HG02973 (cell line): ENCODE measurements at regions not wholly inside any gene's neighbourhood (a gene's known extent, or its start where the extent isn't known, plus 50 kb on each side); places are given as distances from the start of the nearest gene placed in this dataset.

Source experiments
- ATAC-seq: cut with Tn5 transposase; IDR thresholded peaks from one replicate; pipeline ENCODE4 v1.9.1; 2021; ENCODE audit warnings: moderate library complexity; ENCODE audit not compliant: unreplicated experiment

DNA sequence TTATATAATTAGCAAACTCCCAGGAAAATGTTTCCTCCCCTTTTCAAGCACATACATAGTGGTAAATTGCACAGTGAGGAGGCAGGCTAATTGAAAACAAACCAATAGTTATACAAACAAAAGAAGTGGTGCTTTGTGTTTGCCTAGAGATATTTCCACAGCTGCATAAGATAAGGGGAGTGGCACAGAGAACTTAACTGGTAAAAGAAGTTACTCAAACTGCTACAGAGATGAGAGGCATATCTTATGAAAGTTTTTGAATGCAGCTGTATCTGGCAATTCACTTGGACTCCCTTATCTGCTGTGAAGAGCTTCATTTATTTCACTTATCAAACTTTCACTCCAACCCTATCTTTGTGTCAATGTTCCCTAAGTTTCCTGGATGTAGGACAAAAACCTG is 361.2 kb upstream of the RBMY1B start:
- no peak for ATAC-seq

DNA sequence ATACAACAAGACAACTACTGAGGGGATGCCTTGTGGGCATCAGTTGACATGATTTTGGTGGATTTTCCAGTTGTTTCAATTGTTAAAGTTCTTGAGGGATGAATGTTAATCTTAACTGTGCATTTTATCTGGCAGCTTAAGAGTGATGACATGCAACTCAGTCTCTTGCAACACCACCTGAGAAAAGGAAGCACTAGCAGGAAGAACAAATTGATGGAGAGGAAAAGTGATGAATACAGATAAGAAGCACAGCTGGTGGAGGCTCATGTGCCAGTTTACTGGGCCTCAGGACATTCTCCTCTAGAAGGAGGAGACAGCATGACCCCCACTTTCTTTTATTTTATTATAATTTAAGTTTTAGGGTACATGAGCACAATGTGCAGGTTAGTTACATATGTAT is 341.3 kb upstream of the RBMY1B start:
- ATAC-seq, result no peak

DNA sequence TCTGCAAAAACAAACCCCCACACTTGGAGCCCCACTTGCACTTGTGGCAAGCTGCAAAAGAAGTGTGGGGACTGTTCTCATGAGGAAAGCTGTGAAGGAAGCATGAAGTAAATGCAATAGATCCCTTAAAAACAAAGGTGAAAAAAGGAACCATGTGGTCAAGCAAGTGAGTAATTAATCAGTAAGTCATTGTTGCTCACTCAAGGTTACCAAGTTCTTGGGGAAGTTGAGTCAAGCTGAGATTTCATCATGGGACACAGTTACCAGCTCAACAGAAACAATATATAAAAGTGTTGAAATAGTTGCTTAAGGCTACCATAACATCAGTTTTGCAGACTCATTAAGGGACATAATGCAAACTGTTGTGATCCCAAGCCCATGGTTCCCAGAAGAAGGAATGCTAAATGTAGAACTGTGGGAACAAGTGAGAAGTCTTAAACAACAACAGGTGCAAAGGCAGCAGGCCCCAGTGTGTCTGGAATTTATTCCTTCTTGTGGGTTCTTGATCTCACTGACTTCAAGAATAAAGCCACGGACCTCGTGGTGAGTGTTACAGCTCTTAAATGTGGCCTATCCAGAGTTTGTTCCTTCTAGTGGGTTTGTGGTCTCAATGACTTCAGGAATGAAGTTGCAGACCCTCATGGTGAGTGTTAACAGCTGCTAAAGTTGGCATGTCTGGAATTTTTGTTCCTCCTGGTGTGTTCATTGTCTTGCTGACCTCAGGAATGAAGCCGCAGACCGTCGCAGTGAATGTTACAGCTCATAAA is 336.3 kb upstream of the RBMY1B start:
- ATAC-seq, result no peak

DNA sequence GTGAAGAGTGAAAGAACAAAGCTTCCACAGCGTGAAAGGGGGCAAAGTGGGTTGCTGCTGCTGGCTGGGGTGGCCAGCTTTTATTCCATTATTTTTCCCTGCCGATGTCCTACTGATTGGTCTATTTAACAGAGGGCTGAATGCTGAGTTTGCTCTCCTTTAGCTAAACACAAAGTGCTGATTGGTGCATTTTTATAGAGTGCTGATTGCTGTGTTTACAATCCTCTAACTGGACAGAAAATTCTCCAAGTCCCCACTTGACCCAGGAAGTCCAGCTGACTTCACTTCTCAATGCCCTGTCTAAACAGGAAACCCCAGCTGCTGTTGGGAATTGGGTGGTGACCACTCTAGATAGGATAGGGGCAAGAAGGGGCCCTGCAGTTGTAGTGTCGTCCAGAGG is 335.6 kb upstream of the RBMY1B start:
- ATAC-seq, result no peak

DNA sequence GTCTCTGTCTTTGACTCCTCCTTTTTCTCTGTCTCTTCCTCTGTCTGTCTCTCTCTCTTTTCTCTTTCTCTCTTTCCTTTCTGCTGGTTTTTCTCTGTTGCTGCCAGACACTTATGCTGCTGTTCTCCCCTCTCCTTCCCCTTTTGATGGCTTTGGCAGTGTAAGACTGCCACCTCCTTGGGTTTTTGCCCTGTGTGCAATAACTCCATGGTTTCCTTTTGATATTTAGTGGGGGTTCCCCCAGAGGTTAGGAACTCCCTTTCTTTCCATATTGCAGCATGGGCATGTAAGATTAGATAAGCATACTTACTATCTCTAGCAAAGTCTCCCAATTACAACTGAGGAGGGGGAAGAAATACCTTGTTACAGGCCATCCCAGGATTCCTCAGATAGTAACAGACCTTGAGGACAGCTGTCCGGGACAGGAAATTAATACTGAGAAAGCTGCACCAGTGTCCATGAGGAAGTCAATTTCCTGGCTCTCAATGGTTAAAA is 333.8 kb upstream of the RBMY1B start:
- no peak for ATAC-seq

DNA sequence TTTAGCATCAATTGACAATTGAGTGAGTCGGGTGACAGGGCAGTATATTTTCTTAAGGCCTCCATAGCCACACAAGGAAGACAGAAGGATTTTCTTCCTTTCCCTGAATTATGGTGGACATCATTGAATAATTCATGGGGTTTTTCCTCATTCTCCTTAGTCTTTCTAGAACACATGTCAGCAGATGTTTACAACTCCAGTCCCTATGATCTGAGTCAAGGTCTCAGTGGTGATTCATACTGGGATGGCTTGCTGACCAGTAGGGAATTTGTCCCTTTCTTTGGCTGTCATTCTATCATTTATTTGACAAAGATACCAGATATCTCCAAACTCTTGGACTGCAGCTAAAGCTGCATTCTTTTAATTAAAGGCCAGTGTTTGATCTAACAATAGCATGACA is 332.9 kb upstream of the RBMY1B start:
- no peak for ATAC-seq

DNA sequence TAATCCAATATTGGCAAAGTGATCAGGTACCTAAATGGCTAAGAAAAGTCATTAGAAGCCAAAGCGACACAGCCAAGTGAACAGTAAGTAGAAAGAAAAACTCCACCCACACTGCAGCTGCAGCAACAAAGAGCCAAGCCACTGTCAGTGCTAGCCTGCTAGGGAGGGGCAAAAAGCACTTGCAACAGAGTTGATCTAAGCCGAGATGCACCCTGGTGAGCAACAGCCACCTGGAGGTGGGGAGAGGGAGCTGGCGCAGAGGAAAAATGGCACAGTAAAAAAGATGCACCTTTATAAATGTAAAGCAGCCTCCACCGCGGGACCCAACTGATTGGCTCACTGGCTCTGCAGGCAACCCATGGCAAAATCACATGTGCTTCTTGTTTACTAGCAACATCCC is 330.2 kb upstream of the RBMY1B start:
- no peak for ATAC-seq

DNA sequence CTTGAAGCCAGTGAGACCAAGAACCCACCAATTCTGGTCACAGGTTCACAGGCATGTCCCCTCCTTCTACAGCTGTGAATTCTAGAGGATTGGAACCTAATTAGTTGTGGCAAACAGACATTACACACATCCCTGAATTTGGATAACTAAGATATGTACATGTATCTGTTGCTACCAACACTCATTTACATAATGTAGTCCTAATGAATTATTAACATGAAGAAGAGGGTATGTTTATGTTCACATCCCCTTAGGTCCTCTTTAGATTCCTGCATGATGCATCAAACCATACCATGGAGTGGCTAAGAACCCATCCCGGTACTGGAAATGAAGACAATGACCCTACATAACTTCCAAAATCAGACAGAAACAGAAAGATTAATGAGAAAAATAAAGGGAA is 326.9 kb upstream of the RBMY1B start:
- no peak for ATAC-seq

DNA sequence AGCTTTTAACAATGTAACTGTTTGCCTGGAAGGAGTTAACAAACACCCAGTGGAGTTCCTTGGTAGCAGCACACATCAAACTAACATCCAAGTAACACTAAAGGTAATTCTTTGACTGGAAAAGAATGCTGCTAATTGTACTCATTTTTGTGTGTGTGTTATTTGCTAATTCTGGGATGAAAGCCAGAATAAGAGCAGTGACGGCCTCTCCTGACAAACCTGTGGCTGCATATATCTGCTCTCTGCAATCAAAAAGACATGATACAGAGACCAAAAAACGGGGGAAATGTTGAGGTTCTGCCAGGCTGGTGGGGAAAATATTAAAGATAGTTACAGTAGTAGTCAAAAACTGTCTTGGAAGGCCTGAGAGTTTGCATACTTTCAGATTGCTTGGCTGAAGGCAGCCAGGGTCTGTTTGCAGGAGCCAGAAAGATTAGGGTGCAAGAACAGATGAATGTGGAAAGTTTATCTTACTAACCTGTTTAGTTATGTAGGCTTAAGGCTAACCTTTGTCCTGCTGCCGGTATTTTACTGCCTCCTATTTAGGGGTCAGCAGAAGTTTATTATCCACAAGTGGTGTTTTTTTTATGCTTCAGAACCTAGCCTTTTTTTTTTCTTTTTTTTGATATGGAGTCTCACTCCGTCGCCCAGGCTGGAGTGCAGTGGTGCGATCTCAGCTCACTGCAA is 325.6 kb upstream of the RBMY1B start:
- no peak for ATAC-seq

DNA sequence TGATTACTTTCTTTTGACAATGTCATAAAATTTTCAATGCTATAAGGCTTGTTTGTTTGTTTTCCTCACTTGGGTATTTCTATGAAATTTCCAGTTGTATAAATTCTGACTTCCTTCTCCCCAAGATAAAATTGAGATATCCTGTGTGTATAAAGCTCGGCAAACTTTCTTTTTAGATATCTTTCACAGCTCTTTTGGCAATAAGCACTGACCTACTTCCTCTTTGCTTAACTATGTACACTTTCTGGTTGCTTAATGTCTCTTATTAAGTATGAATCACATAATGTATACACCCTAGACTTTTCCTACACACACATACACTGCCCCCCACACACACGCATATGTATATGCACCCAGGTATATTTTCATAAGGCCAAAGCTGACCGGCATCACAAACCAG is 318.4 kb upstream of the RBMY1B start:
- no peak for ATAC-seq

DNA sequence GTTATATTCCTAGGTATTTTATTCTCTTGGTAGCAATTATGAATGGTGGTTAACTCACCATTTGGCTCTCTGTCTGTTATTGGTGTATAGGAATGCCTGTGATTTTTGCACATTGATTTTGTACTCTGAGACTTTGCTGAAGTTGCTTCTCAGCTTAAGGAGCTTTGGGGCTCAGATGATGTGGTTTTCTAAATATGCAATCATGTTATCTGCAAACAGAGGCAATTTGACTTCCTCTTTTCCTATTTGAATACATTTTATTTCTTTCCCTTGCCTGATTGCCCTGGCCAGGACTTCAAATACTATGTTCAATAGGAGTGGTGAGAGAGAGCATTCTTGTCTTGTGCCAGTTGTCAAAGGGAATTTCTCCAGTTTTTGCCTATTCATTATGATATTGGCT is 310.9 kb upstream of the RBMY1B start:
- ATAC-seq, result no peak

DNA sequence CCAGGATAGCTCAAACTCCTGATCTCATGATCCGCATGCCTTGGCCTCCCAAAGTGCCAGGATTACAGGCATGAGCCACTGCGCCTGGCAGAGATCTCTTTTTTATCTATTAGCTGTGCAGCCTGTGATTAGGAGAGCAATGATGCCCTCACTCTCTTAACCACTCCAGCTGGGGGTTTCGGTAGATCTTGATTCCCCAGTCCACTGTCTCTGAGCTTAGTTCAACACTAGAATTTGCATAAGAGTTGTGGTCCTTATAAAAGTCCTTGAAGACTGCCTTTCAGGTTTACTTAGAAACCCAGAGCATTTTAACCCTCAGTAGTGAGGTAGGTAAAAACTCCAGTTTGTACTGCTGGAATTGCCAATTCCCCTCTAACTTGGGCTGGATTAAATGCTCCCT is 283.3 kb upstream of the RBMY1B start:
- ATAC-seq, result peak; percentile 92

DNA sequence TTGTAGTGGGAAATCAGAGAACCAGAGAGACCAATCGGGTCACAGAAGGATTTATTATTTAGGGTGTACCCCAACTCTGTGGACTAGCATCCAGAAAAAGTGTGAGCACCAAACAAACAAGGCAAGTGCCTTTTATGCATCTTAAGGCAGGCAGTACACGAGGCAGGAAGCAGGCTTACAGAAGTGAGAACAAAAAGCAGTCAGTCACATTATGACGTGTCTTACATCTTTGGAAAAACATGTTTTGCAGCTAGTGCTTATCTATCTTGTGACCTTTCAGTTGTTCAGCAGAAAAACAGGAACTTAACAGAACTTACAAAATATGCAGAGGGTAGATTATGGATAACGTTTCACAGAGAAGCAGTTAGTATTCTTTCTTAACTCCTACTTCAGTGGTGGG is 270.9 kb upstream of the RBMY1B start:
- peak; percentile 97 for ATAC-seq

DNA sequence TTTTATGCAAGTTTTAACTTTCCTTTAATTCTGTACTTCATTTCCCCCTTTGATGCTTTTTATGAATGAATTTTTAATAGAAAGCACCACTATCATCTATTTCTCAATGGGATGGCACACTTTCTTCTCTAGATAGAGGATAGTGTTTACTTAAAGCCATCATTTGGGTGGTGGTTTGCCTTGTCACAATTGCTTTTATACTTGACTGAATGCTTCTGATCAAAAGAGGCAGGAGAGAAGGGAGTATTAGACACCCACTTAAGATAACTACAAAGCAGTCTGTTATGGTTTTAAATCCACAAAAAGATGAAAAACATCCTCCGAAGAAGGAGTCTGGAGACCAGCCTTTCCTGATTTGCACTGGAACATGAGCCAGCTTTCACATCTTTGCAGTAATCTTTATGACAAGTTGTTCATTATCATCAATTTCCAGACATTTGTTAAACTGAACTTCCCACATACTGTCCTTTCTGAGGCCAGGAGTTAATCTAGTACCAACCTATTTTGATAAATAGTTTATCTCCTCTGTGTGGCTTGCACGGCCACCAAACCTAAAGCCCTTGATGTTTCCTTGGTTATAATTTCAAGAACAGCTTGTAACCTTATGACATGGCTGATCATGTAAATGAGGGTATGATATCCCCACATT is 270.4 kb upstream of the RBMY1B start:
- no peak for ATAC-seq

DNA sequence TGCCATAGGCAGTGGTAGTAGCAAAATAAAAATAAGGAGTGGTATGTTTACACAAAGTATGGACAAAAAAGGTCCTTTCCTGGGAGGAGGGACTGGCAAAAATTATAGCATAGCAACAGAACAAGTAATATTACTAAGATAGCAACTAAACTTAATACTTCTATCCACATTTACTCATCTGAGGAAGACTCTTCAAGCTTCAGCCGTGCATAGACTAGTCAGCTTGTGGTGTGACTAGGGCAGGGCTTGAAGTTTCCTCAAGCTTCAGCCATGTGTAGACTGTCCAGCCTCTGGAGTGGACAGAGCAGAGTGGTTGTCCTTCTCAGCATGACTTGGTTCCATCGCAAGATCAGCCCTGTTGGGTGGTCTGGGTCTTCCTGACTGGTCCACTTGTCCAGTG is 268.3 kb upstream of the RBMY1B start:
- no peak for ATAC-seq

DNA sequence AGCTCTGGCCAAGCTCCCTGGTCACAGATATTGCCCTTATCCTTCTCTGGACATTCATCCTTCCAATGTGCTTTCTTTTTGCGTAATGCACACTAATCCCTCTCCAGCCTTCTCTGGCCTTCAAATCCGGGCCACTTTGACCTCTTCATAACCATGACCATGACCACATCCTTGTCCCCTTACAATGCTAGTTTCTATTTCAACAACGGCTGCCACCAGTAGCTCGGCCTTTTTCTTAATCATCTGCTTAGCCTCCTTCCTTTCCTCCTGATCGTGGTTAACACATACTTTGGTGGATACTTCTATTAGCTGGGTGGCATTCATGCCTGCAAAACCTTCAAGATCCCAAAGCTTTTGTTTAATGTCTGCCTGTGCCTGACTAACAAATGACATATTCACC is 264.4 kb upstream of the RBMY1B start:
- no peak for ATAC-seq

DNA sequence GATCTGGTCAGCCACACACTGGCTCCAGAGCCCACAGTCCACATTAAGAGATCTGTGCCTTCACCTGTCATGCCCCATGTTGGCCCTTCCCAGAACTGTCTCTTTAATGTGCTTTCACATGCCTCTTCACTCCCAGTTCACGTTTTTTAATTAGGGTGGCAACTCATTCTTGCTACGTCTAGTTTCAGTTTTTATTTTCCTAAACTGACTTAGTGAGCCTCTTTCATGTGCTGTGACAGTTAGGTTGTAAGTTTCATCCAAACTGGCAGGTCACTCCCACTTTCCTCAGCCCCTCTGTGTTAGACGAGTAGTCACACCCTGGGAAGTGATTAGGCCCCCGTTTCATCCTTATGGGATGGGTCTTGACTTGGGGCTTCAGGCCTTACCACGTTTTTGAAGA is 262.5 kb upstream of the RBMY1B start:
- no peak for ATAC-seq

DNA sequence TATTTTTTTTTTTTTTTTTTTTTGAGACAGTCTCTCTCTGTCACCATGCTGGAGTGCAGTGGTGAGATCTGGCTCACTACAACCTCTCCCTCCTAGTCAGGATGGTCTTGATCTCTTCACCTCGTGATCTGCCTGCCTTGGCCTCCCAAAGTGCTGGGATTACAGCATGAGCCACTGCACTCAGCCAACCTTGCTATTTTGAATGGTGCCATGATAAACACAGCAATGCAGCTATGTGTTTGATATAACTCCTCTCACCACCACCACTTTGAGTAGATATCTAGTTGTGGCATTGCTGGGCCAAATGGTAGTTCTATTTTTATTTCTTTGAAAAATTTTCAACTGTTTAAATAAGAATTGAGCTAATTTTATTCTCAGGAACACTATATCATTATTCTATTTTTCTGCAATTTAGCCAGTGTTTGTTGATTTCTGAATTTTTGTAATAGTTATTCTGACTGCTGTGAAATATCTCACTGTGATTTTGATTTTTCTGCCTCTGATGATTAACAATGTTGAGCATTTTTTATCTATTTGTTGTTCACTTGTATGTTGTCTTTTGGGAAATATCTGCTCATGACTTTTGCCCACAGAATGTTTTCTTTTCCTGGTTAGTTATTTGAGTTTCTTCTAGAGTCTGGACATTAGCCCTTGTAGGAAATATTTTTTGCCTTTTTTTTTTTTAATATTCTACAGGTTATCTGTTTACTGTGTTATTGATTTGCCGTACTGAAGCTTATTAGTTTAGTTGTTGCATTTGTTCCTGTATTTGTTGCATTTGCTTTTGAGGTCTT is 257.5 kb upstream of the RBMY1B start:
- no peak for ATAC-seq

DNA sequence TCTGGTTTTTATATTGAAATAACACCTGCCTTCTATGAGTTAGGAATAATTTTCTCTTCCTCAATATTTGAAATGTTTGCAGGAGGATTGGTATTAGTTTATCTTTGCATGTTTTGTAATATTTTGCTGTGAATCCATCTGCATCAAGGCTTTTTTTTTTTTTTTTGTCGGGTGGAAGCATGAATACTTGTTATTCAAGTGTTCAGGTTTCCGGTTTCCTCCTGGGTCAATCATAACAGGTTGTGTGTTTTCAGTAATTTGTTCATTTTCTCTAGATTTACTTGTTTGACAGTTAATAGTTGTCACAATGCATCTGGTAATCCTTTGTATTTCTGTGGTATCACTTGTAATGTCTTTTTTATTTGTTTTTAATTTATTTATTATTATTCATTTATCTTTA is 256.7 kb upstream of the RBMY1B start:
- ATAC-seq, result no peak

DNA sequence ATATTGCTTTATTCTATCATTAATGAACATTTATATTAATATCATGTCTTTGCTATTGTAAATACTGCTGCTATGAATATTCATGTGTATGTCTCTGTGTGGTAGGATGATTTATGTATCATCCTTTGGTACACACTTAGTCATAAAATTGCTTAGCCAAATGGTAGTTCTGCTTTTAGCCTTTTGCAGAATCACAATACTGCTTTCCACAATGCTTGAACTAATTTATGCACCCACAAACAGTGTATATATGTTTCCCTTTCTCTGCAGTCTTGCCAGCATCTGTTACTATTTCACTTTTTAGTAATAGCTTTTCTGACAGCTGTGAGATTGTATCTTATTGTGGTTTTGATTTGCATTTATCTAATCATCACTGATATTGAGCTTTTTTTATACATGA is 254.3 kb upstream of the RBMY1B start:
- ATAC-seq, result peak; percentile 85

DNA sequence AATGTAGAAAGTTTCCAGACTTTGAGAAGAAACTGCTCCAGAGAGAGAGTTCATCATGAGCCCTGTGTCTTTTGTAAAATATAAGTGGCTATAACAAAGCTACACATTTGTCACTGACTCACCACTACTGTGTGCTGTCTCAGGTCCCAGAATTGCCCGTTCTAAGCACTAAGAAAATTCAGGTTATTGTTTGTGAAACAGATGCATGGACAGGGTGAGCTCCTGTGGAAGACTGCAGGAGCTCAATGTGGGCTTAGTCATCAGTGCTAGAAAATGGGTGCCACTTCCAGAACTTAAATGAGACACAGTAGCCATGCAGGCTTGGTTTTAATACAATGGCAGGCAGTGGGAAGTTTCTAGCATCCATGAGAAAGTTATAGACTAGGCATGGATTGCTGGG is 251.4 kb upstream of the RBMY1B start:
- ATAC-seq, result no peak
